HG03442 (cell line): ENCODE measurements at regions not wholly inside any gene's neighbourhood (a gene's known extent, or its start where the extent isn't known, plus 50 kb on each side); places are given as distances from the start of the nearest gene placed in this dataset.
"Not testable (repeated sequence)": the region's sequence is repeated elsewhere in the genome, so short reads cannot be mapped to it uniquely, and the experiment has no call there.

Source experiments
- ATAC-seq: cut with Tn5 transposase; IDR thresholded peaks from one replicate; pipeline ENCODE4 v1.9.1; 2021; ENCODE audit warnings: mild to moderate bottlenecking, moderate library complexity; ENCODE audit not compliant: unreplicated experiment

GRCh38 chr11:22454461-22455090 is 116.4 kb downstream of the SLC17A6 start:
- ATAC-seq: no peak

- no peak for ATAC-seq
Observed at GRCh38 chr11:22449441-22449840, 111.3 kb downstream of the SLC17A6 start.

- ATAC-seq: no peak
Observed at GRCh38 chr11:22444076-22444475, 105.9 kb downstream of the SLC17A6 start.

- no peak for ATAC-seq
Observed at GRCh38 chr11:22441831-22442230, 103.7 kb downstream of the SLC17A6 start.

- ATAC-seq: not testable (repeated sequence)
Observed at GRCh38 chr11:22435582-22435981, 97.4 kb downstream of the SLC17A6 start.

GRCh38 chr11:22433517-22433916 is 95.3 kb downstream of the SLC17A6 start:
- ATAC-seq: no peak

- ATAC-seq: no peak
Observed at GRCh38 chr11:22433094-22433455, 94.9 kb downstream of the SLC17A6 start.

GRCh38 chr11:22432291-22433093 is 94.3 kb downstream of the SLC17A6 start:
- ATAC-seq: peak; percentile 57

- no peak for ATAC-seq
Observed at GRCh38 chr11:22431106-22431505, 92.9 kb downstream of the SLC17A6 start.

- ATAC-seq: no peak
Observed at GRCh38 chr11:22430639-22431038, 92.5 kb downstream of the SLC17A6 start.

GRCh38 chr11:22430141-22430541 is 92.0 kb downstream of the SLC17A6 start:
- no peak for ATAC-seq
